HEK293T (cell line): ENCODE measurements at regions not wholly inside any gene's neighbourhood (a gene's known extent, or its start where the extent isn't known, plus 50 kb on each side); places are given as distances from the start of the nearest gene placed in this dataset.

Experiments used
- BHLHE40 ChIP-seq: fragments of 450-650 bp; IDR thresholded peaks from 2 replicates; pipeline ENCODE4 v1.6.1; 2016; ENCODE audit warnings: mild to moderate bottlenecking, moderate library complexity, borderline replicate concordance
- ELF4 ChIP-seq: fragments of 450-650 bp; IDR thresholded peaks from 2 replicates; pipeline ENCODE4 v1.6.1; 2017; ENCODE audit warnings: antibody characterized with exemption
- HDGF ChIP-seq: fragments of 450-650 bp; IDR thresholded peaks from 2 replicates; pipeline ENCODE4 v1.6.1; 2017; ENCODE audit warnings: antibody characterized with exemption, borderline replicate concordance
- LEF1 ChIP-seq: fragments of 450-650 bp; IDR thresholded peaks from 2 replicates; pipeline ENCODE4 v1.6.1; 2017; ENCODE audit warnings: mild to moderate bottlenecking, borderline replicate concordance
- SP1 ChIP-seq: fragments of 450-650 bp; IDR thresholded peaks from 2 replicates; pipeline ENCODE4 v1.6.1; 2017
- SUZ12 ChIP-seq: fragments of 450-650 bp; IDR thresholded peaks from 2 replicates; pipeline ENCODE4 v1.6.1; 2016; ENCODE audit warnings: mild to moderate bottlenecking
- TARDBP ChIP-seq: fragments of 450-650 bp; IDR thresholded peaks from 2 replicates; pipeline ENCODE4 v1.6.1; 2016

- TF ChIP-seq SUZ12 (no peak), ELF4 (no peak), LEF1 (no peak), HDGF (no peak), TARDBP (no peak), BHLHE40 (no peak), SP1 (no peak)
Measured at GRCh38 chr12:126903027-126903876, 1363.7 kb upstream of the TMEM132C start.
